ENCODE measurements at regions not wholly inside any gene's neighbourhood (a gene's known extent, or its start where the extent isn't known, plus 50 kb on each side); places are given as distances from the start of the nearest gene placed in this dataset.

DNA sequence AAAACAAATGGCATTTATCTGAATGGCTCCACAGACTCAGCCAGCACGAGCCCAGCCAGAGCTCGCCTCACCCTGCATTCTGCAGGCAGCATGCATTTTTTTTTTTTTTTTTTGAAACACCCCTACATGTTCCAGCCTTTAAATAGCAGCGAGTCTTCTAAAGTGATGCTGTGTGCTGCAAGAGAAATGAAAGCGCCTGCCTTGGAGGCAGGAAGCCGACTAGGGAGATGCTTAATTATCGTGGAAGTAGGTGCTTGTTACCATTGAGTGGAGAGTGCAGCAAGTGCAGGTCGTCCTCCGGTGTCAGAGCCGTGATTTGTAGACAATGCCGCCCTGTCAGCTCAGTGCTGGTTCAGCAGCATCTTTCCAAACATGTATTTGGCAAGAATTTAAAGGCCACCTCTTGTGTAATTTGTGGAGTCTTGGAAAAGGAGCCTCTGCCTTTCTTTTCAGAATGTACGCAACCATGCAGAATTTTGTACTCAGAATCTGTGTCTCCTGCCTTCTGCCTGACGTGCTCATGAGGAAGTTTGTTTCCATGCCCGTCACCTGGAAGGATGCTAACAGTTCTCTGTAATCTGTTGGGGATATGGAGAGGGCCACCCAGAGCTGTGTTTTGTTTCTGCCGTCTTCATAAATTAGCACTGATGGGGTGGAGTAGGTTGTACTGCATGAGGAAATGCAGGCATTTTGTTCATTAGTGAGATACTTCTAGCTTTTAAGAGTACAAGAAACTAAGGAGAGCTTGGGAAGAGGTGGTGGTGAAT, 345.9 kb upstream of the RGS6 start:
- DNase-seq: peak in 1 of 2 experiments; percentile 76

DNA sequence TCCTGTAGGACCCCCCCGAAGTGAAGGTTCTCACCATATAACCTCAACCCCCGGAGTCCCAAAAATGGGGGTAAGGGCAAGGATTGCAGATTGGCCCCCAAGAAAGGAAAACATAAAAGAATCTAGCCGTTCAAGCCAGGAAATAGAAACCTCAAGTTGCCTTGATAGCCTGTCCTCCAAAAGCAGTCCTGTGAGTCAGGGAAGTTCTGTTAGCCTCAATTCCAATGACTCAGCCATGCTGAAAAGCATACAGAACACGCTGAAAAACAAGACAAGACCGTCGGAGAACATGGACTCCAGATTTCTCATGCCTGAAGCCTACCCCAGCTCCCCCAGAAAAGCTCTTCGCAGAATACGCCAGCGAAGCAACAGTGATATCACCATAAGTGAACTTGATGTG, 344.2 kb upstream of the RGS6 start:
- DNase-seq: no peak

DNA sequence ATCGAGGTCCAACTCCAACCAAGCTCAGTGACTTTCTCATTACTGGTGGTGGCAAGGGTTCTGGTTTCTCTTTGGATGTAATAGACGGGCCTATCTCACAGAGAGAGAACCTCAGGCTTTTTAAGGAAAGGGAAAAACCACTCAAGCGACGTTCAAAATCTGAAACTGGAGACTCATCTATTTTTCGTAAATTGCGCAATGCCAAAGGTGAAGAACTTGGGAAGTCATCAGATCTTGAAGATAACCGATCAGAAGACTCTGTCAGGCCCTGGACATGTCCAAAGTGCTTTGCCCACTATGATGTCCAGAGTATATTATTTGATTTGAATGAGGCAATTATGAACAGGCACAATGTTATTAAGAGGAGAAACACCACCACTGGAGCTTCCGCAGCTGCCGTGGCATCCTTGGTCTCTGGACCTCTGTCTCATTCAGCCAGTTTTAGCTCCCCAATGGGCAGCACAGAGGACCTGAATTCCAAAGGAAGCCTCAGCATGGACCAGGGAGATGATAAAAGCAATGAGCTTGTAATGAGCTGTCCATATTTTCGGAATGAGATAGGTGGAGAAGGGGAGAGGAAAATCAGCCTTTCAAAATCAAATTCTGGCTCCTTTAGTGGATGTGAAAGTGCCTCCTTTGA, 343.5 kb upstream of the RGS6 start:
- no peak for DNase-seq

DNA sequence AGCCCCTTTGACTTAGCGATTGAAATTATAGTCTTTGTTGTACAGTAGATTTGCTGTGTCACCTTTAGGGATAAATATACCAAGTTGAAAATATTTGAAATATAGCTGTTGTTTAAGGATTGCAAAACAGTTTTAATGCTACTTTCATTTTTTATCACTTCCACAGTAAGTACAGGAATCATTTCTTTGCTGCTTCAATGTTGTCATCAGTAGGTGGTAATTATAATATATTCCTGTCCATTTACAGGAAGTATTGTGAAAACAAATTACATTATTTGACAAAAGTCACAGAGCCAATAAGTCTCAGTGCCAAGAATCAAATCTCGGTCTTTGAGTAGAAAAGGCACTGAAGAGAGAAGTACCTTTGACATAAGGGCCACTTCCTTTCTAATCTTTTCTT, 342.6 kb upstream of the RGS6 start:
- no peak for DNase-seq

DNA sequence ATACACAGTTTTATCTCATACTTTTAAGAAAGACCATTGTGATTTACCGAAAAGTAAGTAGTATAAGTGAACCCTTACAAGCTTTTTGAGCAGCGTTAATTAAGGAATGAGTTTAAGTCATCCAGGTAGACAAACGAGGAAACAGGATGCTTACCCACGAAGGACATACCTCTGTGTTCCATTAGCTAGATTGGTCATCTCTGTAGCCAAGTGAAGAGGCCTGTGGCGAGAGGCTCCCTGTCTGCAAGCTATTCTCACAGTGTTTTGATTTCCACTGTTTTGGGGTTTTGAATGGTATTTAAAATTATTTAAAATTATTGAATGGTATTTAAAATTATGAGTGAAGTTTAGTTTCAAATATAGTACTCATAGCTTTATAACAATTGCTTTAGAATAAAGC, 342.1 kb upstream of the RGS6 start:
- no peak for DNase-seq

DNA sequence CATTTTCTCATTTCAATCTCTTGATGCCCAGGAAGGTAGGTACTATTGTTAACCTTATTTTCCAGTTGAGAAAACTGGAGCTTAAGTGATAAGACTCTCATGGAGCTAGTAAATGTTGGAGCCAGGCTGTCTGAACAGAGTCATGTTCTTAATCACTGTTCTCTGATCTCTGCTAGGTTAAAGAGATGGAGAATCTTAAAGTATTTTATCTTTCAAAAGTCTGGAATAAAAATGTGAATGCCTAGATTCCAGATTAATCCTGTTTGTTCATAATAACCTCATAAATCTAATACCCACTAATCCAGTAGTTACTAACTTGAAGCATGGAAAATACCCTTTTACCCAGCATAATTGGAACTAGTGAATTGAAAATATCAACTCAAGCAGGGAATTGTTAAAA, 341.0 kb upstream of the RGS6 start:
- DNase-seq: no peak

DNA sequence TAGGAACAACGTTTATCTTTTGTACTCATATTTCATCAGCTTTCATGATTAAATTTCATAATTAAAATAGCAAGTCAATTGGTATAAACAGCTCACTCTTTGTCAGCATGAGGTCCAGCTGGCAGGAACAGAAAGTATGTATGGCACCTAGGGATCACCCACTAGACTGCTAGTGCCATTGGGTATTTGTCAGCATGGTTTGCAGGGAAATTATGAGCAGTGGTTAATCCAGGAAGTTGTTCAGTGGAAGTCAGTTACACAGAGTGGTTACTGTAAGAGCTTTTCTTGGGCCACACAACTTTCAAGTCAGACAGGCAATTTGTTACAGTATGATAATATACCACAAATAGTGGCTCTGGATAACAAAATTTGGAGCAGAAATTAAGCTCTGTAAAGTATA, 340.3 kb upstream of the RGS6 start:
- DNase-seq: no peak

DNA sequence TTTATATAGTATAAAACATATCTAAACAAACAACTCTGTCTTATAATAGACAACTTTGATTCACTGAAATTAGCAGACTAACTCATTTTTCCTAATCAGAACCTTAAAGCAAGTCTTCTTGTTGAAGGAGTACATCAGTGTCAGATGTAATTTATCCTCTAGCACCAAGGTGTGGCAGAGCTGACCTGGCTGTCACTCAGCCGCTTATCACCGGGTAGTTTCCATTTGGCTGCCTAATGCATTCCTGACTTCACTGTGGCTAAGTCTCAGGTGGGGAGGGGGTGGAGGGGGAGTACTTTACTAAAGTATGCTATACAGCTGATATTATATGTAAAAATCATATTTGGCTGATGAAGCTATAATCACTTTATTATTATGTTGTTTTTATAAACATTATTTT, 339.9 kb upstream of the RGS6 start:
- DNase-seq: no peak

DNA sequence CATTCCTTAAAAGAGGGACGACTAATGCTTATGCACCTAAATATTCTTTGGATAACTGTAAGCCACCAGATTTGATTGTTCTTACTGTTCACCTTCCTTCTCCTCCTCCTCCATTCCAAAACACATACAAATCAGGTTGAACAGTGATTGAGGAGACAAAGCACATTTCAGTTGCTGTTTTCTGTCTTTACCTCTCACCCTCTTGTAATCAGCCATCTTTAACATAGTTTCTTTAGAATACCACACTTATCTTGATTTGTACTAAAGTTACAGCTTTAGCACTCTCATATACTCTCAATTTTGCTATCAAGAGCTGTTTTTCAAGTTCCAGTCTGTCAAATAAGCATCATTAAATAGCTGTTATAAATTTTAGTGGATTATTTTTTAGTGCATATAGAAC, 338.3 kb upstream of the RGS6 start:
- DNase-seq: no peak

DNA sequence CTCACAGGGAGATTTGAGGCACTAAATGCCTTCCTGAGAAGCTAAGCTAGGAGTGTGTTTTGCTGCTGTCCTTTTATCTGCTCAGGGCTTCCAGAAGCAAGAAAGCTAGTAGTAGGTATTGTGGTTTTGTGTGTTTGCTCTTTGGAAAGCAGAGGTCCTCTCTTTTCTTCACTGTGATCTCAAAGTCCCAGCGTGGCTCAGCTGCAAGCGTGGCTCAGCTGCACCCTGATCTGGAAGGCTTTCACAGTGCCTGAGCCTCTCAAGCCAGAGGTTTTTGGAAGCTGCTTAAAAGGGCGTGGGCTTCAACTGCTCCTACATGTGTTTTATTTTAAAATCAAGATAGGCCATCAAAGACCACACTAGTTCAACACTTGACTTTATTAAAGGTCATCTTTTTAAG, 337.4 kb upstream of the RGS6 start:
- no peak for DNase-seq

DNA sequence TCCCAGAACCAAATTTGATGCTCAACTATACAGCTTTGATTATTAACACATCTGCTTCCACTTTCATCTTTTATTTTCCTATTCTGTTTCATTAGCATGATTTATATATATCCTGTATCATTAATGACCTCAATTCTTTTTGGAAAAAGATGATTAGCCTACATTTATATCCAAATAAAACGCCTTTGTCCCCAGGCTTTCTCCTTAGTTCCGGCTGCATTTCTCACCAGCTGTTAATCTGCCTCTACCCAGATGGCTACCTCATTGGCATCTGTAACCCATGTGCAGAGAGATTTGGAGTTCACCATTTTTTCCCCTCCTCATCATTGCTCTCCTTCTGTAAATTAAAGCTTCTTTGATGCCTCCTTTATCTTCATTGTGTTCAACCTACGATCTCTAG, 336.8 kb upstream of the RGS6 start:
- DNase-seq: no peak

DNA sequence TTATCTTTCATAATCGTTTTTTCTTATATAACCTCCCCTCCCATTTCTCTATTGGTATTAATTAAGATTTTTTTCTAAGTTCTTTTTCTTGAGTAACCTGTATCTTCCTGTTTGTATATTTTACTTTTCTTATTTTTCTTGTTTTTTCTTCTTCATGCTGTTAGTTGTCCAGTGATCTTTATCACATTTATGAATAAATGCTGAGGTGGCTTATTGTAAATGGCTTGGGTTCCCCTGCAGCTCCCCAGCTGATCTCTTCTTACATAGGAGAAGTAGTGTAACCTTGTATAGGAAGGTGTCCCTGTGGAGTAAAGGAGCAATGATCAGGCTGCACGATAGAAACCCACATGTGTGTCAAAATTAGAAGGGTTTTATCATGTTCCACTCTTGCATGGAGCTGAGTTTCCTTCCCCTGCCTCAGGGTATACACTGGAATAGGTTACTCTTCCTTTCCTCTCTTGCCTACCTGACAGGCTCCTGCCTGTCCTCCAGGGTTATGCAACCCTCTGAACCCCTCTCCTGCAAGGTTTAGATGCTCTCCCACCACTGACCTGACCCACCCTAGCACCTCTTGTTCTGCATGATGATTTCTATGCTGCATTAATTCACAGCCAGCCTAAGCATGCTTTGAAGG, 334.8 kb upstream of the RGS6 start:
- DNase-seq: no peak

DNA sequence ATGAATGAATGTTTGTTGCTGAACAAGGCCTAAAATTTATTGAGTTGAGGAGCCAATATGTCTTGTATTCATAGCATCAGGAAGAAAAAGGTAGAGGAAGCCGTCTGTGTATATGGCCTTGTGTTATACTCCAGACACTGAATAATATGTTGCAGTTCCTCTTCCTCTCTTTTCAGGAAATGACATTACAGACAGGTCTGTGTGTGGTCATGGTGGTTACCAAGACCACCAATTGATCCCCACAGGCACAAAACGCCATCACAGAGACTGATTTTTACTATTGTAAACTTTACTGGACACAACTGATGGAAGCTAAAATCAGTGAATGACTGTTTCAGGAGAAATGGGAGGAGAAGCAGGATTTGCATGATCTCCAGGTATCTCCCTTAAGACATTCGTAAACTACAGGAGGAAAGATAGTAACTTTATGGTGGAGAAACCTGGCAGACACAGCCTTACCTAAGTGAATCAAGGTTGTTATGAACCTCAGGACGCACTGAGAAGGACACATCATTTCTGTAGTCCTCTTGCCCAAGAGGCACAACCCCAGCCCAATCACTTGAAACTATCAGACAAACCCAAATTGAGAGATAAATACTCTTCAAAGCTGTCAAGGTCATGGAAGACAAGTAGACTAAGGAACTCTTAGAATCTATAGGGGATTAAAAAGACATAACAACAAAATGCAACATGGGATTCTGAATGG, 334.1 kb upstream of the RGS6 start:
- no peak for DNase-seq

DNA sequence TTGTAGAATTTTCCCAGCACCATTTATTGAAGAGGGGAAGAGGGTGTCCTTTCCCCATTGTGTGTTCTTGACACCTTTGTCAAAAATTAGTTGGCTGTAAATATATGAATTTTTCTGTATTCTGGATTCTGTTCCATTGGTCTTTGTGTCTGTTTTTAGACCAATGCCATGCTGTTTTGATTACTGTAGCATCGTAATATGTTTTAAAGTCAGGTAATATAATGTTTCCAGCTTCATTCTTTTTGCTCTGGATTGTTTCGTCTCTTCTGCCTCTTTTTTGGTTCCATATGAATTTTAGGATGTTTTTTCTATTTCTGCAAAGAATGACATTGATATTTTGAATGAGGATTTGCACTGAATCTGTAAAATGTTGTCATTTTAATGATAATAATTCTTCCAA, 331.9 kb upstream of the RGS6 start:
- DNase-seq: no peak

DNA sequence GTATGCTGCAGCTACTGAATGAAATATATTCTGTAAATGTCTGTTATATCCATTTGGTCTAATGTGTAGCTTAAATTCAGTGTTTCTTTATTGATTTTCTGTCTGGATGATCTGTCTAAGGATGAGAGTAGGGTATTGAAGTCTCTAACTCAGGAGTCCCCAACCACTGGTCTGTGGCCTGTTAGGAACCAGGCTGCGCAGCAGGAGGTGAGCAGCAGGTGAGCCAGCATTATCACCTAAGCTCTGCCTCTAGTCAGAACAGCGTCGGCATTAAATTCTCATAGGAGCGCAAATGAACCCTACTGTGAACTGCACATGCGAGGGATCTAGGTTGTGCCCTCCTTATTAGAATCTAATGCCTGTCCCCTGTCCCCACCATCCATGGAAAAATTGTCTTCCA, 329.7 kb upstream of the RGS6 start:
- DNase-seq: no peak

DNA sequence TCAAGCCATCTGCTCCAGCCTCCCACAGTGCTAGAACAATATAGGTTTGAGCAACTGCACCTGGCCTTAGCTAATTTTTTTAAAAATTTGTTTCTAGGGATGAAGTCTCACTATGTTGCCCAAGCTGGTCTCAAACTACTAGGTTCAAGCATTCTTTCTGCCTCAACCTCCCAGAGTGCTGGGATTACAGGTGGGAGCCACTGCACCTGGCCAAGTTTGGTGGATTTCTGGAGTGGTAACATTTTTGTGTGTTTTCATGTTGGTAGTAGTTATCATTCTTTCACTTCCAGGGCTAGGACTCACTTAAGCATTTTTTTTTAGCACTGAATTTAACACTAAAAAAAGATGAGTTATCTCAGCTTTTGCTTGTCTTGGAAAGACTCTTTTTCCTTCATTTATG, 328.0 kb upstream of the RGS6 start:
- DNase-seq: no peak

DNA sequence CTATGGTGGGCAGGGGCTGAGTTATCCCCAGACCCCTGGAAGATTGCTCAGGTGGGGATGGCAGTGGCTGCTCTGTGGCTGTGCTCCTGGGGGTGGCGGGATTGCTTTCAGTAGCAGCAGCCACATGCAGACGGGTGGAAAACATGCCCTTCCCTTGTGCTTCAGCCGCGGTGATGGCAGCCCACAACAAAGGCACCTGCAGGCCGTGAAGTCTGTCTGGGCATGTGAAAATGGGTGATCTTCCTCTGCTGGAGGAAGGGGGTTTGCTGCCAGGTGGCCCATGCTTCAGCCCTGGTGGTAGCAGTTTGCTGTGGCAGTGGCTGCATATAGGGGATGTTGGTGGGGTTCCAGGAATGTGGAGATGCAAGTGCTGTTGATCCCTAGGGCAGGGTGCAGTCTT, 326.2 kb upstream of the RGS6 start:
- no peak for DNase-seq

DNA sequence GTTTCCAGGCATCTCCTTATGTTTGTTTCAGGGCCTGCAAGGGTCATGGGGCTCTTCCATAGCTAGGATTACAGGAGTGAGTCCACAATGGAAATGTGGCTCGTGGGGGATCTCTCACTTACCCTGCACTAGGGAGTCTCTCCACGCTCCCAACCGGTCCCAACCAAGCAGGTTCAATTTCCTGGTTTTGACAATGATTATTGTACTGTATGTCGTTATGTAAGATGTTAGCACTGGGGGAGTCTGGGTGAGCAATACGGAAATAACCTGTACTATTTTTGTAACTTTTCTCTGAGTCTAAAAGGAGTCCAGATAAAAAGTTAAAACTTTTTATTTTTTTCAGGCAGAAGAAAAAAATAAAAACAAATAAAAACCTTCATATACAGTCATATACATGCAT, 325.7 kb upstream of the RGS6 start:
- no peak for DNase-seq

DNA sequence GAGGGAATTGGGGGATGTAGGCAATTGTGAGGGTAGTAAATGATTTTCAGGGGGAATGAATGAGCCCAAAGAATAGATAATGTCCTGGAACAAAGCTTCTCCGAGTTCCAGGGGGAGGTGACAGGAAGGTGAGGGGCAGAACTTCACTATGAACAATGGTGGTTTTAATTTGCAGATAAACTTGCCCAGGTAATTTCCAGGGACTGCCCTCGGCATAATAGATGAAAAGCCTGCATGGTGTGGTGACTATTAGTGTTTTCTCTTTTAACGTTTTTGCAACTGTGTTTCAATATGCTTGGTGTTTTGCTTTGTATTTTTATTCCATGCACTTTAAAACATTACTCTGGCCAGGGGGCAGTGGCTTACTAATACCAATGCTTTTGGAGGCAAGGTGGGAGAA, 325.2 kb upstream of the RGS6 start:
- DNase-seq: no peak

DNA sequence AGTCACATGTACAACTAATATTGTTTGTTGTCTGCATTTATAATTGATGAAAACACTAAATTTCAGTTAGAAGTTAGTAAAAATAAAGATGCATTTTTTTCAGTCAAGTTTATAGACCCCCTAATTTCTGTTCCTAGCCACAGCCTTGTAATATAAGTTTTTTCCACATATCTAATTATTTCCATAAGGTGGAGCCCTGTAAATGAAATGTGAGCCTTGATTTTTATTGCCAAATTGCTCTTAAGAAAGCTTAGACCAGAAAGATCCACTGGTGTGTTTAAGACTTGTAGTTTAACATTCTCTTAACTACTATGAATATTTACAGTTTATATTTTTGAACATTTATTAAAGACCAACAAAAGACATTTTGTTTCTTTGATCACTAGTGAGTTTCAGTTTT, 322.1 kb upstream of the RGS6 start:
- DNase-seq: no peak

DNA sequence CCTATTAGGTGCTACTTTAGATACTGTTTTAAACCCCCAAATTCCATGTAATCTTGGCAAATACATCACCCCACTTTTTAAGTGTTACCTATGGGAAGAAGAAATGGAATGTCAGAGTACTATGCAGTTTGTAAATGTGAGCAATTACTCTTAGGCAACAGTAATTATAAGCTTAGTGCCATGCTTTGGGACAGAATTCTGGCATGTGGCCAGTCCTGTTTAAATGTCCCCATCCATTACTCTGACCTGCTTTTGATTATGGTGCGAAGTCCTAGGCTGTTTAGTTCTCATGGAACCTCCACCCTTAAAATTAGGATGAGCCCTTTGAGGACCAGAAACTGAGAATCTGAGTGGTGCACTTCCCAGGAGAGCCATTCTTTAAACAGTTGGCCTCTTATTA, 321.4 kb upstream of the RGS6 start:
- no peak for DNase-seq

DNA sequence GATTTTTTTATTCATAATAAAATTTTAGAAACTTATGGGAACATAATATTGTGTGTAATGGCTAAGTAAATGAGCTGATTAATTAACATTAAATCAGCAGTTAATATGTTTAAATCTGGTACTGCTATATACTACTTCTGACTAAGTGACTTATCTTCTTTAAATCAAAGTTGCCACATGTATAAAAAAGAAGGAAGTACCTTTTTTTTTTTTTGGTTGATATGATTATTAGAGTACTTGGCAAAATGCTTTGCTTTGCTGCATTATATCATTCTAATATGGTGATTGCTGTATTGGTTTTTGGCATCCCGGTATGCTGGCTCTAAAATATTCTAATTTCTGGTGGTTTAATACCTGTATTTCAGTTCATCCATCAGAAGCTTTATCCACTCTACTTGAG, 319.1 kb upstream of the RGS6 start:
- DNase-seq: no peak

DNA sequence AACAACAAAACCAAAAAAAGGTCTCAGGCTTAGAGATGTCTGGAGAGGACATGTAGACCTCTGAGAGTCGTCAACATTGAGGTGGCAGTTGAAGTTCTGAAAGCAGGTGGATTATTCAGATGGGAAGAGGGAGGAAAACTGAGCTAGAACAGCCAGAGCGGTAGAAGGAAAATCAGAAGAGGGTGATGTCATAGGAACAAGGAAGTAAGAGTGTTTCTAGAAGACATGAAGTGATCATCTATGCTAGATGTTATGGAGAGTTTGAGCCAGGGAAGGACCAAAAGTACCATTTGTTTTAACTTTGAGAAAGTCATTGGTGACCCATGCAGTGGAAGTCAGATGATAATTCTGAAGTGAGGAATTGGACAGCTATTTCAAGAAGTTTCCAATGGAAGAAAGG, 316.2 kb upstream of the RGS6 start:
- no peak for DNase-seq

DNA sequence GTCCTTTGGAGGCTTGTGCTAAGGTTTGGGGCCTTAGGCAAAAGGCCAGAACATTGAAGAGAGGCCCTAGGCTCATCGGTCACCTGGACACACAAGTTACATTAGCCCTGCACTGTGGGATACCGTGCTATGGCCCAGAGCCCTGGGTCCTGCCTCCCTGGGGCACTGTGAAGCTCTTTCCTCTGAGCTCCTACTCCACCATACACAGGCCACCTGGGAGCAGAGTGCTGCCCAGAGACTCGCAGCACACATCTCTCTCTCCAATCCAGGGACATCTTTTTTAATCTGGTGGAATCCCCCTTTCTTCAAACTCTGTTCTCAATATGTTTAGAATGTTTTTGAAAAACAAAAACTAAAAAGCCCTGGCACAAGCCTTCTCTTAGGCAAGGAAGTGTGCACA, 314.2 kb upstream of the RGS6 start:
- no peak for DNase-seq
